Neural cell (in vitro differentiated cells): ENCODE measurements at regions not wholly inside any gene's neighbourhood (a gene's known extent, or its start where the extent isn't known, plus 50 kb on each side); places are given as distances from the start of the nearest gene placed in this dataset.

Experiments used
- CTCF ChIP-seq: fragments of 450-650 bp; IDR thresholded peaks from 2 replicates; pipeline ENCODE4 v1.5.1; 2014; ENCODE audit warnings: antibody characterized with exemption, mild to moderate bottlenecking, moderate library complexity; ENCODE audit not compliant: poor library complexity, severe bottlenecking
- MXI1 ChIP-seq: fragments of 450-650 bp; conservative IDR thresholded peaks from 2 replicates; pipeline ENCODE4 v1.6.1; 2014; ENCODE audit warnings: antibody characterized with exemption, mild to moderate bottlenecking; ENCODE audit not compliant: poor library complexity, severe bottlenecking
- REST ChIP-seq: IDR thresholded peaks from 2 replicates; pipeline ENCODE4 v1.6.1; 2012; ENCODE audit warnings: borderline replicate concordance

GRCh38 chr3:76054404-76054803 lies 269.1 kb upstream of the ZNF717 start:
- TF ChIP-seq CTCF: no peak
- no peak for TF ChIP-seq MXI1
- no peak for TF ChIP-seq REST
